EL (cell line): ENCODE measurements at regions not wholly inside any gene's neighbourhood (a gene's known extent, or its start where the extent isn't known, plus 50 kb on each side); places are given as distances from the start of the nearest gene placed in this dataset.

Experiments
- DNase-seq: peaks from one replicate; pipeline ENCODE4 v3.0.0-alpha.2; 2016

- DNase-seq: no peak
Observed at GRCh38 chr2:123211181-123211580, 813.9 kb upstream of the CNTNAP5 start.

GRCh38 chr2:123245156-123245555 lies 779.9 kb upstream of the CNTNAP5 start:
- DNase-seq: no peak

GRCh38 chr2:123258877-123259539 lies 766.1 kb upstream of the CNTNAP5 start:
- DNase-seq: no peak

GRCh38 chr2:123262856-123263255 lies 762.2 kb upstream of the CNTNAP5 start:
- DNase-seq: no peak

- no peak for DNase-seq
Observed at GRCh38 chr2:123283431-123283830, 741.7 kb upstream of the CNTNAP5 start.

- DNase-seq: no peak
Observed at GRCh38 chr2:123303731-123304130, 721.4 kb upstream of the CNTNAP5 start.
